BE2C (cell line): ENCODE measurements at regions not wholly inside any gene's neighbourhood (a gene's known extent, or its start where the extent isn't known, plus 50 kb on each side); places are given as distances from the start of the nearest gene placed in this dataset.

ENCODE experiments used
- DNase-seq: peaks from one replicate; pipeline ENCODE4 v3.0.0-alpha.2; 2020
- H3K27me3 ChIP-seq: fragments of 250-450 bp; sonication (Bioruptor Pico); 2 replicates; pipeline ENCODE4 v1.5.1; 2020; ENCODE audit warnings: mild to moderate bottlenecking
- H3K36me3 ChIP-seq: fragments of 250-450 bp; sonication (Bioruptor Pico); 2 replicates; pipeline ENCODE4 v1.5.1; 2020; ENCODE audit warnings: mild to moderate bottlenecking
- H3K4me1 ChIP-seq: fragments of 250-450 bp; sonication (Bioruptor Pico); 2 replicates; pipeline ENCODE4 v1.5.1; 2020
- H3K4me3 ChIP-seq: 2 replicates; pipeline ENCODE4 v1.5.1; 2011; ENCODE audit warnings: low read depth, low read length
- H3K9me3 ChIP-seq: fragments of 250-450 bp; sonication (Bioruptor Pico); 2 replicates; pipeline ENCODE4 v1.5.1; 2020
- TF ChIP-seq, protein P1 (sequence below): IDR thresholded peaks from 2 replicates; pipeline ENCODE4 v1.5.1; 2012; ENCODE audit warnings: mild to moderate bottlenecking, low read depth, low read length

DNA sequence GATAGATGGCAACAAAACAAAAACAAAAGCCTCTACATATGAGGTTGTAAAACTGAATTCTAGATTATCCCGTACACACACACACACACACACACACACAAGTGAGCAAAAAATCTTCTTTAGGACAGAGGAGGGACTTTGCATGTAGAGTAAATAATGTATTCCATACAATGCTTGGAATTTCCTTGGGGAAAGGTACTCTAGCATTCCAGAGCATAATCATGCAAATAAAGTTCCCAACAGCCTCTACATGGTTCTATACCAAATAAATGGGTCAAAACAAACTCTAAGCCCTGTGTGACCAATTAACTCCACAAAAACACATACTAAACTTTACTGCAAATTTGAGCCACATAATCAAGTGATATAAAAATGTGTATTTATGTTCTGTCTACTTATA, 191.4 kb downstream of the RBM43 start:
- TF ChIP-seq, protein P1, sequence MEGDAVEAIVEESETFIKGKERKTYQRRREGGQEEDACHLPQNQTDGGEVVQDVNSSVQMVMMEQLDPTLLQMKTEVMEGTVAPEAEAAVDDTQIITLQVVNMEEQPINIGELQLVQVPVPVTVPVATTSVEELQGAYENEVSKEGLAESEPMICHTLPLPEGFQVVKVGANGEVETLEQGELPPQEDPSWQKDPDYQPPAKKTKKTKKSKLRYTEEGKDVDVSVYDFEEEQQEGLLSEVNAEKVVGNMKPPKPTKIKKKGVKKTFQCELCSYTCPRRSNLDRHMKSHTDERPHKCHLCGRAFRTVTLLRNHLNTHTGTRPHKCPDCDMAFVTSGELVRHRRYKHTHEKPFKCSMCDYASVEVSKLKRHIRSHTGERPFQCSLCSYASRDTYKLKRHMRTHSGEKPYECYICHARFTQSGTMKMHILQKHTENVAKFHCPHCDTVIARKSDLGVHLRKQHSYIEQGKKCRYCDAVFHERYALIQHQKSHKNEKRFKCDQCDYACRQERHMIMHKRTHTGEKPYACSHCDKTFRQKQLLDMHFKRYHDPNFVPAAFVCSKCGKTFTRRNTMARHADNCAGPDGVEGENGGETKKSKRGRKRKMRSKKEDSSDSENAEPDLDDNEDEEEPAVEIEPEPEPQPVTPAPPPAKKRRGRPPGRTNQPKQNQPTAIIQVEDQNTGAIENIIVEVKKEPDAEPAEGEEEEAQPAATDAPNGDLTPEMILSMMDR, result no peak
- Histone ChIP-seq H3K36me3 (no peaks in the 10 kb centered on the region), H3K4me1 (no peaks in the 10 kb centered on the region), H3K4me3 (no peak overlapping the region), H3K9me3 (no peaks in the 10 kb centered on the region), H3K27me3 (no peaks in the 10 kb centered on the region)
- DNase-seq, result no peak

DNA sequence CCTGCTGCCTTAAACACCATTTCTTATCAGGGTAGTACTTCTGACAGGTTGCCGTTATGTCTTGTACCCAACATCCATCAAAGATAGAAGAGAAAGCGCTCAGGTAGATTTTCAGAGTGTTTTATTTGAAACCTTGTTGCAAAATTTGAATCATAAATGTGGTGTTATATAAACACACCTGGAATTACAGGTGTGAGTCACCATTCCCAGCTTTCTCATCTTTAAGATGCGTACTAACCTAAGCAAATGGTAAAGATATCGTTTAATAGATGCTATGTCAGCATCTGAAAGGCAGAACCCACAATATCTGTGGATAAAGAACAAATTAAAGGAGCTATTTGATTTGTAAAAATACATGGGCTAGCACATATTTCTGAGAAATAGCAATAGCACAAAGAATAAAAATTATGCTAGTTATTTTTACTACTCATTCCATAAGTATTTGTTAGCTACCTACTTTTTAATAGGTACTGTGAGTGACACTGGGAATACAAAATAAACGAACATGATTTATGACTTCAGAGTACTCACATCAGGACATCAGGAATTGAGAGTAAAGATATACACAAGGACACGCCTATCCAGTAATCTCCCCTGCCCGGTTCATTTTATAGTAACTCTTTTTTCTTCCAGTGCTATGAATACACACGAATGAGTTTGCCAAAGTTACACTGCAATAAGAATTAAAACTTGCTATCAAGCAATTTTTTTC, 193.8 kb downstream of the RBM43 start:
- no peaks in the 10 kb centered on the region for H3K9me3 ChIP-seq
- H3K4me1 ChIP-seq, result peaks cover 4% of the 10 kb centered on the region
- no peaks in the 10 kb centered on the region for H3K36me3 ChIP-seq
- DNase-seq, result no peak
- H3K4me3 ChIP-seq, result no peak overlapping the region
- TF ChIP-seq, protein P1, result no peak
- no peaks in the 10 kb centered on the region for H3K27me3 ChIP-seq

DNA sequence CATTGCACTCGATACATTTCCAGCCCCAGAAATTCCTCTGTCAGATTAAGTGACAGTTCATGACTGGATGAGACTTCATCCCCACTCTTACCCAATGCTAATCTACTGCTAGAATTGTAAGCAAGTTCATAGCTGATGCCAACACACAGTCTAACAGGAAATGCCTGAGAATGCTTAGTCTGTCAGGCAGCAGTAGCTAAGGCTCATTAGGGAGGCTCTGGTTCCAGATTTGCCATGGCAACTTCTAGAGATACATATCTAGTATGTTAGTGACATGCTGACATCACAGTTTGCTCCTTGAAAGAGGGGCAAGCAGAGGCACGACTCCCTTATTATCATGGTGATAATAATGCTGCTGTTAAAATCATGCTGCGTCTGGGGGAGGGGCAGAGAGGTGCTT, 198.4 kb downstream of the RBM43 start:
- peak; percentile 10 for DNase-seq
- Histone ChIP-seq H3K9me3 (no peaks in the 10 kb centered on the region), H3K36me3 (no peaks in the 10 kb centered on the region), H3K4me1 (peaks cover 5% of the 10 kb centered on the region), H3K4me3 (no peak overlapping the region), H3K27me3 (no peaks in the 10 kb centered on the region)
- TF ChIP-seq, protein P1, result no peak

DNA sequence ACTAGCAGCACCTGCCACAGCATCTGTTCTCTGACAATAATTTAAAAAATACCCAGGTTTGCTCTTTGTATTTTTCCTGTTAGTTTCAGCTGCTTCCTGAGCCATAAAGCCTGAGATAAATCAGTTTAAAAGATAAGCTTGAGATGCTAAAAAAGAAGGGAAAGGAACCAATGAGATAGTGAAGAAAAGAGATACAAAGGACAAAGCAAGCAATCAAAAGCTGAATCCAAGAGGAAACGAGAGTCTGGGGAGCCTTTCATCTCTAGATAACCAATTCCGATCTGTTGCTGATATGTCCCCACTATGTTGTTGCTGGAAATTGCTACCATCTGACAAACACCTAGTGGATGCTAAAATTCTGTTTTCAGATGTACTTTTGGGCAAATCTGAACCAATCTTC, 201.4 kb downstream of the RBM43 start:
- Histone ChIP-seq H3K4me3 (no peak overlapping the region), H3K27me3 (no peaks in the 10 kb centered on the region), H3K4me1 (peaks cover 5% of the 10 kb centered on the region), H3K36me3 (no peaks in the 10 kb centered on the region), H3K9me3 (no peaks in the 10 kb centered on the region)
- no peak for DNase-seq
- TF ChIP-seq, protein P1, result no peak

- Histone ChIP-seq H3K4me1 (no peaks in the 10 kb centered on the region), H3K36me3 (no peaks in the 10 kb centered on the region), H3K9me3 (no peaks in the 10 kb centered on the region), H3K4me3 (no peak overlapping the region), H3K27me3 (no peaks in the 10 kb centered on the region)
- DNase-seq, result no peak
- TF ChIP-seq, protein P1, result no peak
These were observed 204.8 kb downstream of the RBM43 start for GRCh38 chr2:151056870-151057269.

- Histone ChIP-seq H3K4me1 (no peaks in the 10 kb centered on the region; the same call in 1 of the 2 replicates), H3K4me3 (no peak overlapping the region), H3K27me3 (no peaks in the 10 kb centered on the region), H3K36me3 (no peaks in the 10 kb centered on the region), H3K9me3 (no peaks in the 10 kb centered on the region)
- DNase-seq, result no peak
- TF ChIP-seq, protein P1, result no peak
These were observed 208.0 kb downstream of the RBM43 start for GRCh38 chr2:151053661-151053990.
